Parathyroid adenoma (tissue), 2 donors: ENCODE measurements at regions not wholly inside any gene's neighbourhood (a gene's known extent, or its start where the extent isn't known, plus 50 kb on each side); places are given as distances from the start of the nearest gene placed in this dataset.

ENCODE experiments used
- H2AFZ ChIP-seq: fragments of 300-600 bp; sonication (generic); one replicate; pipeline ENCODE4 v1.7.0; 2017; ENCODE audit warnings: antibody characterized with exemption, mild to moderate bottlenecking
- H3K27ac ChIP-seq: fragments of 300-600 bp; sonication (generic); one replicate; pipeline ENCODE4 v1.7.0; 2017
- H3K27me3 ChIP-seq: fragments of 300-600 bp; sonication (generic); one replicate; pipeline ENCODE4 v1.7.0; 2017; ENCODE audit warnings: low read length; ENCODE audit not compliant: control insufficient read depth, insufficient read depth
- H3K36me3 ChIP-seq: fragments of 300-600 bp; sonication (generic); one replicate; pipeline ENCODE4 v1.7.0; 2017; ENCODE audit warnings: low read length; ENCODE audit not compliant: control insufficient read depth, insufficient read depth
- H3K4me1 ChIP-seq: fragments of 300-600 bp; sonication (generic); one replicate; pipeline ENCODE4 v1.7.0; 2017; ENCODE audit warnings: control low read depth
- H3K4me2 ChIP-seq: fragments of 300-600 bp; sonication (generic); one replicate; pipeline ENCODE4 v1.7.0; 2017; ENCODE audit warnings: low read length
- H3K4me3 ChIP-seq: fragments of 300-600 bp; sonication (generic); one replicate; pipeline ENCODE4 v1.7.0; 2017; ENCODE audit warnings: low read depth, low read length
- H3K79me2 ChIP-seq: fragments of 300-600 bp; sonication (generic); one replicate; pipeline ENCODE4 v1.7.0; 2017; ENCODE audit warnings: control low read depth
- H3K9ac ChIP-seq: fragments of 300-600 bp; sonication (generic); one replicate; pipeline ENCODE4 v1.7.0; 2017; ENCODE audit warnings: mild to moderate bottlenecking
- H3K9me3 ChIP-seq: fragments of 300-600 bp; sonication (generic); one replicate; pipeline ENCODE4 v1.7.0; 2017; ENCODE audit warnings: low read length; ENCODE audit not compliant: control insufficient read depth
- TF ChIP-seq, protein P1 (sequence below): fragments of 300-600 bp; sonication (generic); IDR thresholded peaks from one replicate; pipeline ENCODE4 v1.7.0; 2017; ENCODE audit warnings: antibody characterized with exemption, mild to moderate bottlenecking
- donor health status: primary hyperparathyroidism.

GRCh38 chr2:120654381-120655134, 81.1 kb upstream of the GLI2 start:
- Histone ChIP-seq H3K4me2 (no peak overlapping the region), H3K9me3 (no peaks in the 10 kb centered on the region), H3K79me2 (no peaks in the 10 kb centered on the region), H3K4me1 (no peaks in the 10 kb centered on the region), H3K4me3 (no peak overlapping the region), H2AFZ (no peak overlapping the region), H3K27me3 (no peaks in the 10 kb centered on the region), H3K36me3 (no peaks in the 10 kb centered on the region), H3K27ac (no peak overlapping the region), H3K9ac (no peak overlapping the region)
- TF ChIP-seq, protein P1, sequence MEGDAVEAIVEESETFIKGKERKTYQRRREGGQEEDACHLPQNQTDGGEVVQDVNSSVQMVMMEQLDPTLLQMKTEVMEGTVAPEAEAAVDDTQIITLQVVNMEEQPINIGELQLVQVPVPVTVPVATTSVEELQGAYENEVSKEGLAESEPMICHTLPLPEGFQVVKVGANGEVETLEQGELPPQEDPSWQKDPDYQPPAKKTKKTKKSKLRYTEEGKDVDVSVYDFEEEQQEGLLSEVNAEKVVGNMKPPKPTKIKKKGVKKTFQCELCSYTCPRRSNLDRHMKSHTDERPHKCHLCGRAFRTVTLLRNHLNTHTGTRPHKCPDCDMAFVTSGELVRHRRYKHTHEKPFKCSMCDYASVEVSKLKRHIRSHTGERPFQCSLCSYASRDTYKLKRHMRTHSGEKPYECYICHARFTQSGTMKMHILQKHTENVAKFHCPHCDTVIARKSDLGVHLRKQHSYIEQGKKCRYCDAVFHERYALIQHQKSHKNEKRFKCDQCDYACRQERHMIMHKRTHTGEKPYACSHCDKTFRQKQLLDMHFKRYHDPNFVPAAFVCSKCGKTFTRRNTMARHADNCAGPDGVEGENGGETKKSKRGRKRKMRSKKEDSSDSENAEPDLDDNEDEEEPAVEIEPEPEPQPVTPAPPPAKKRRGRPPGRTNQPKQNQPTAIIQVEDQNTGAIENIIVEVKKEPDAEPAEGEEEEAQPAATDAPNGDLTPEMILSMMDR: no peak

- Histone ChIP-seq H3K4me2 (no peak overlapping the region), H3K27ac (no peak overlapping the region), H3K27me3 (no peaks in the 10 kb centered on the region), H2AFZ (no peak overlapping the region), H3K9ac (no peak overlapping the region), H3K79me2 (no peaks in the 10 kb centered on the region), H3K36me3 (no peaks in the 10 kb centered on the region), H3K9me3 (no peaks in the 10 kb centered on the region), H3K4me3 (no peak overlapping the region), H3K4me1 (no peaks in the 10 kb centered on the region)
- TF ChIP-seq, protein P1: no peak
These were observed 79.3 kb upstream of the GLI2 start for GRCh38 chr2:120656273-120656950.

DNA sequence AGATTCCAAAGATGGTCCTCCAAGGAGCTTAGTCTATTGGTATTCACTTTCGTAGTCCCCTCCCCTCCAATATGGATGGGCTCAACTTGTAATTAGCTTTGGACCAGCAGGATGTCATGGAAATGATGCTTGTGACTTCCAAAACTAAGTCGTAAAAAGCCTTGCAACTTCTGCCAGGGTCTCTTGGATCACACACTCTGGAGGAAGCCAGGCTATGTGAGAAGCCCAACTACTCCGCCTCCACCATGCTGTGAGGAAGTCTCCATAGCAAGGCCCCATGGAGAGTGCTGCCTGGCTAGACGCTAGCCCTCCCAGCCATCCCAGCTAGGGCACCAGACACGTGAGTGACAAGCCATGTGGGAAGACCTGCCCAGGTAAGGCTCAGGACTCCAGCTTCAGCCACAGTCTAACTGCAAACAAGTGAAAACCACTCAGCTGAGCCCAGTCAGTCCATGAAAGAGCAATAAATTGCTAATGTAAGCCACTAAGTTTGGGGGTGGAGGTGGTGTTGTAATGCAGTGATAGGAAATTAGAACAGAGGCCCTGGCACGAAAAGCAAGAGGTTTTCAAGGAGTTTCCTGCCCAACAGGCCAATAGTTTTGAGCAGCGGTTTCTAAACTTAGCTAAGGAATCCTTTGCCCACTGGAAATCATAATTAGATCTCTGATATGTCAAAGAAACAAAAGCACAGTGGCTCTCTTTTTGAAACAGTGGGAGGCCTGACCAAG, 77.5 kb upstream of the GLI2 start:
- H3K79me2 ChIP-seq: no peaks in the 10 kb centered on the region
- TF ChIP-seq, protein P1: no peak
- H3K27me3 ChIP-seq: no peaks in the 10 kb centered on the region

DNA sequence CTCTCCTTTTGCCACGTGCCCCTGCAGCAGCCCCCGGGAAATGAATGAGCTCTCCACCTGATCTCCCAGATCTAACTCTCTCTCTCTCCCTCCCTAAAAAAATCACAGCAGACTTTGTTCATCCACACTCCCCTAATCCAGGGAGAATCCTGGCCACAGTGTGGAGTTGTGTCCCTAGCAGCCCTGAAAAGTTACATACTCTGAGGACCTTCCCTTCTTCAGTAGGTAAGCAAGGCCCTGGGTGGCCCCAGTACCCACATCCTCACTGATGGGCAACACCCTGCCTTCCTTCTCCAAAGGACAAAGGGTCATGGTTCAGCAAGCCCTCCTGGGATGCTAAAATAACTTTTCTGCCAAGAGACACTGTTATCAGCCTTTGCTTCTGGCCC, 76.9 kb upstream of the GLI2 start:
- Histone ChIP-seq H3K27me3 (no peaks in the 10 kb centered on the region), H3K79me2 (no peaks in the 10 kb centered on the region), H2AFZ (no peak overlapping the region), H3K9ac (no peak overlapping the region), H3K36me3 (no peaks in the 10 kb centered on the region), H3K4me1 (no peaks in the 10 kb centered on the region), H3K27ac (no peak overlapping the region), H3K9me3 (no peaks in the 10 kb centered on the region), H3K4me2 (no peak overlapping the region), H3K4me3 (no peak overlapping the region)
- TF ChIP-seq, protein P1: no peak

More for the DNA sequence above, 77.5 kb upstream of the GLI2 start:
- Histone ChIP-seq H3K9ac (no peak overlapping the region), H3K4me3 (no peak overlapping the region), H2AFZ (no peak overlapping the region), H3K4me1 (no peaks in the 10 kb centered on the region), H3K9me3 (no peaks in the 10 kb centered on the region), H3K36me3 (no peaks in the 10 kb centered on the region), H3K4me2 (no peak overlapping the region), H3K27ac (no peak overlapping the region)
